ENCODE measurements at regions not wholly inside any gene's neighbourhood (a gene's known extent, or its start where the extent isn't known, plus 50 kb on each side); places are given as distances from the start of the nearest gene placed in this dataset.

DNA sequence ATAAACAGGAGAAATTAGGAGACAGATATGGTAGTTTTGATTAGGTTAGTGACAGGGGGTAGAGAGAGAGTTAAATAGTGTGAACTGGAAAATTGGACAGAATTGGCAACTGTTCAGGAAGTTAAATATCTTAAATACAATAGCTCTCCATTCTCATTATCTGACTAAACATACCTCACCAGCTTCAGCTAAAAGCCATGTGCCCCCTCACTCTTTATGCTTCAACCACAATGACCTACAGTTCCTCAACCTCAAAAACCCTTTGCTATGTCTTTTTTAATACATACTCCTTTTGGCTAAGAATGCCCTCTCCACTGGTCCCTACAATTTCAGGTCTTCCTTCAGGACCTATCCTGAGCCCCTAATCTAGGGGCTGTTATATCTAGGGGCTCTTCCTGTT is 740.2 kb upstream of the ZEB2 start:
- Mint-ChIP-seq H3K9me3 (peaks cover 4% of the 10 kb centered on the region), H3K27me3 (ENCODE audit: low read depth) (no peaks in the 10 kb centered on the region), H3K4me3 (no peak overlapping the region), H3K4me1 (peaks cover 2% of the 10 kb centered on the region), H3K27ac (no peak overlapping the region), H3K36me3 (no peaks in the 10 kb centered on the region)
- TF ChIP-seq, protein P1, sequence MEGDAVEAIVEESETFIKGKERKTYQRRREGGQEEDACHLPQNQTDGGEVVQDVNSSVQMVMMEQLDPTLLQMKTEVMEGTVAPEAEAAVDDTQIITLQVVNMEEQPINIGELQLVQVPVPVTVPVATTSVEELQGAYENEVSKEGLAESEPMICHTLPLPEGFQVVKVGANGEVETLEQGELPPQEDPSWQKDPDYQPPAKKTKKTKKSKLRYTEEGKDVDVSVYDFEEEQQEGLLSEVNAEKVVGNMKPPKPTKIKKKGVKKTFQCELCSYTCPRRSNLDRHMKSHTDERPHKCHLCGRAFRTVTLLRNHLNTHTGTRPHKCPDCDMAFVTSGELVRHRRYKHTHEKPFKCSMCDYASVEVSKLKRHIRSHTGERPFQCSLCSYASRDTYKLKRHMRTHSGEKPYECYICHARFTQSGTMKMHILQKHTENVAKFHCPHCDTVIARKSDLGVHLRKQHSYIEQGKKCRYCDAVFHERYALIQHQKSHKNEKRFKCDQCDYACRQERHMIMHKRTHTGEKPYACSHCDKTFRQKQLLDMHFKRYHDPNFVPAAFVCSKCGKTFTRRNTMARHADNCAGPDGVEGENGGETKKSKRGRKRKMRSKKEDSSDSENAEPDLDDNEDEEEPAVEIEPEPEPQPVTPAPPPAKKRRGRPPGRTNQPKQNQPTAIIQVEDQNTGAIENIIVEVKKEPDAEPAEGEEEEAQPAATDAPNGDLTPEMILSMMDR (IDR thresholded peaks at IDR 0.05; ENCODE audit: unreplicated experiment): no peak
- DNase-seq (ENCODE audit: low spot score in 2 of 2, unreplicated experiment in 2 of 2): no peak

DNA sequence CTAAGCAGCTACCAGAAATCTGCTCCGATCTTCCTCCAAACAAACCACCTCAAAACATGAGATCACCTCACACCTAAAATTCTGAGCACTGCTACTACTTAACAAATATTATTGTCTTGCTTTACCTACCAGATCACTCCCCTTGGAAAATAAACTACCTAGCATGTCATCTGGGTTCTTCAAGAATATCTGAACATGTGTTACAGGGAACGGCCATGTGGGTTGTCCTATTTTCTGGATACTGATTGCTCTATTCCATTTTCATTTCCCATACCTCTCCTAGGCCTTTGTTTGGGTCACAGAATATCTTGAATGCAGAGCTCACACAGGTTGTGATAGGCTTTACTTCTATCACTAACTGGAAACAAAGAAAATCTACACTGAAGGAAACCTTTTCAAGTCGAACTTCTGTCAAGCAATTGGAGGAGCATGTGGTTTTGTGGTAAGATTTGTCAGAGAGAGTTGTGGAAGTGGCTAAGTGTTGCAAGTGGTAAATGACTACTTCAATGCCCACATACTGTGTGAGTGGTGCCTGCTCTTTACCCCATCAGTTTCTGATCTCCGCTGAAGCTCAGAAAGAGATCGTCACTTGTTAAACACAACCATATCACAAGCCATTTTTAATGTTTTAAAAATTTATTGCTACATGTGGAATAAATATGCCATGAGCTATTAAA is 739.1 kb upstream of the ZEB2 start:
- Mint-ChIP-seq H3K27ac (no peak overlapping the region), H3K4me1 (peaks cover 2% of the 10 kb centered on the region), H3K9me3 (peaks cover 1% of the 10 kb centered on the region), H3K36me3 (no peaks in the 10 kb centered on the region), H3K4me3 (no peak overlapping the region), H3K27me3 (ENCODE audit: low read depth) (no peaks in the 10 kb centered on the region)
- no peak for DNase-seq (ENCODE audit: low spot score in 2 of 2, unreplicated experiment in 2 of 2)
- TF ChIP-seq, protein P1 (IDR thresholded peaks at IDR 0.05; ENCODE audit: unreplicated experiment): no peak

DNA sequence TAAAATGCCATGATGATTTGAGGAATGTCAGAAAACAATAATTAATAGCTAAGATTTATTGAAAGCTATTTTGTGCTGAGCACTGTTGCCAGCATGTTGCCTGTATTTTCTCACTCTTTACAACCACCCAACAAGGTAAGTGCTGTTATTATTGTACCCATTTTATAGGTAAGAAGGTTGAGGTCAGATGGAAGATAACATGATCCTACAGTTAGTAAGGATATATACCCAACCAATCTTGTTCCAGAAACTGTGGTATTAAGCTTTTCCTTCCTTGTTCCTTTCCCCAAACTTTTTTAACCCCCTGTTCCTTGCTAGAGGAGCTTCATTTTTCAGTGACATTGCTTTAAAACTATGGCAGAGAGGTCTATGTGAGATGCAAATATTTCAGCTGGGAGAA is 738.0 kb upstream of the ZEB2 start:
- TF ChIP-seq, protein P1 (IDR thresholded peaks at IDR 0.05; ENCODE audit: unreplicated experiment): no peak
- Mint-ChIP-seq H3K27ac (no peak overlapping the region), H3K9me3 (peaks cover 4% of the 10 kb centered on the region), H3K4me3 (no peak overlapping the region), H3K4me1 (peaks cover 2% of the 10 kb centered on the region), H3K27me3 (ENCODE audit: low read depth) (no peaks in the 10 kb centered on the region), H3K36me3 (no peaks in the 10 kb centered on the region)
- DNase-seq (ENCODE audit: low spot score in 2 of 2, unreplicated experiment in 2 of 2): no peak

DNA sequence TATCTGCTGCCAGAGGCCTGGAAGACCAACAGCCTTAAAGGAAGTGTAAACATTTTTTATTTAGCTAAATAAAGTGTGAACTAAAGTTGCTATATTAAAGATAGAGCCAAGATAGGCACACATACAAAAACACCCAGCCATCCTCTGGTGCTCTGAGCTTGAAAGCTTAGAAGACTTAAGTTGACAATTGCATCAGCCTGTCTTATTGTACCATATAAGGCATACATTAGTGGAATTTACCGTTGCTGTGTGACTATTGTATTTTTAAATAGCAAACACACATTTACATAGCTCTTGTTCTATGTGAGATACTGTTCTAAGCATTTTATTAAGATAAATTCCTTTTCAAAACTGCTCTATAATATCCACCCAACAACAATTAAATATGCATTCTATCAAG is 736.6 kb upstream of the ZEB2 start:
- H3K4me1 Mint-ChIP-seq: peaks cover 6% of the 10 kb centered on the region

DNA sequence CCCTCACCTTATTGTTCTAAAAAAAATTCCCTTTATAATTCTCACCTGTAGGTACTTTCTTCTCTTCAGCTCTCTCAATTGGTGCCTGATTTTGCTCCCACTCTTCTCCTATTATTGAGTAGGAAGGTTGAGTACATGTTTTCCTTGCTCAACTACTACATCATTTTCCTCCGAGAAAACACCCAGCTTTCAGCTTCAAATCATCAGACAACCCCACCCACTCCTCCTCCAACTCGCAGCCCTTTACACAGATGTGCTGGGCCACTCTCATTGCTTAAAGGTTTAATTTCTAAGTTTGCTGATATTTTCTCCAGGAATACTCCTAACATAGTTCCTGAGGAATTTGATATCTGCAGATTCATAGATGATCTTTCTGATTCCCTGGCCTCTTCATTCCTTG is 734.4 kb upstream of the ZEB2 start:
- Mint-ChIP-seq H3K9me3 (peaks cover 4% of the 10 kb centered on the region), H3K27me3 (ENCODE audit: low read depth) (no peaks in the 10 kb centered on the region), H3K36me3 (no peaks in the 10 kb centered on the region), H3K27ac (no peak overlapping the region), H3K4me1 (peaks cover 6% of the 10 kb centered on the region), H3K4me3 (no peak overlapping the region)
- no peak for DNase-seq (ENCODE audit: low spot score in 2 of 2, unreplicated experiment in 2 of 2)
- TF ChIP-seq, protein P1 (IDR thresholded peaks at IDR 0.05; ENCODE audit: unreplicated experiment): no peak

More for the DNA sequence above, 736.6 kb upstream of the ZEB2 start:
- Mint-ChIP-seq H3K27ac (no peak overlapping the region), H3K36me3 (no peaks in the 10 kb centered on the region), H3K27me3 (ENCODE audit: low read depth) (no peaks in the 10 kb centered on the region), H3K9me3 (peaks cover 4% of the 10 kb centered on the region), H3K4me3 (no peak overlapping the region)
- TF ChIP-seq, protein P1 (IDR thresholded peaks at IDR 0.05; ENCODE audit: unreplicated experiment): no peak
- DNase-seq (ENCODE audit: low spot score in 2 of 2, unreplicated experiment in 2 of 2): no peak

Measured in mesothelial cell of epicardium (in vitro differentiated cells).